GM18511 (cell line): ENCODE measurements at regions not wholly inside any gene's neighbourhood (a gene's known extent, or its start where the extent isn't known, plus 50 kb on each side); places are given as distances from the start of the nearest gene placed in this dataset.
A peak's percentile ranks its signal among the peaks of the same experiment; 100 is the strongest.

Experiments
- ATAC-seq: cut with Tn5 transposase; IDR thresholded peaks from one replicate; pipeline ENCODE4 v1.9.1; 2021; ENCODE audit warnings: mild to moderate bottlenecking, moderate library complexity; ENCODE audit not compliant: unreplicated experiment

- ATAC-seq, result no peak
Observed at GRCh38 chr1:81582467-81582986, 218.2 kb upstream of the ADGRL2 start.

GRCh38 chr1:81578867-81579266 is 221.9 kb upstream of the ADGRL2 start:
- ATAC-seq, result no peak

- no peak for ATAC-seq
Observed at GRCh38 chr1:81577004-81577697, 223.6 kb upstream of the ADGRL2 start.

GRCh38 chr1:81574408-81574807 is 226.3 kb upstream of the ADGRL2 start:
- ATAC-seq, result no peak

- no peak for ATAC-seq
Observed at GRCh38 chr1:81573458-81573857, 227.3 kb upstream of the ADGRL2 start.

GRCh38 chr1:81571946-81572345 is 228.8 kb upstream of the ADGRL2 start:
- ATAC-seq, result no peak

GRCh38 chr1:81569761-81570160 is 231.0 kb upstream of the ADGRL2 start:
- ATAC-seq, result no peak

GRCh38 chr1:81563632-81564031 is 237.1 kb upstream of the ADGRL2 start:
- ATAC-seq, result no peak

- ATAC-seq, result no peak
Observed at GRCh38 chr1:81562934-81563333, 237.8 kb upstream of the ADGRL2 start.

GRCh38 chr1:81560629-81561028 is 240.1 kb upstream of the ADGRL2 start:
- ATAC-seq, result no peak

GRCh38 chr1:81559662-81560350 is 240.9 kb upstream of the ADGRL2 start:
- peak; percentile 52 for ATAC-seq

GRCh38 chr1:81558291-81559076 is 242.2 kb upstream of the ADGRL2 start:
- no peak for ATAC-seq

- no peak for ATAC-seq
Observed at GRCh38 chr1:81556968-81557367, 243.8 kb upstream of the ADGRL2 start.

- no peak for ATAC-seq
Observed at GRCh38 chr1:81554534-81554933, 246.2 kb upstream of the ADGRL2 start.

GRCh38 chr1:81554108-81554507 is 246.6 kb upstream of the ADGRL2 start:
- no peak for ATAC-seq

- no peak for ATAC-seq
Observed at GRCh38 chr1:81553503-81553902, 247.2 kb upstream of the ADGRL2 start.

- ATAC-seq, result no peak
Observed at GRCh38 chr1:81551946-81552345, 248.8 kb upstream of the ADGRL2 start.

- ATAC-seq, result no peak
Observed at GRCh38 chr1:81550753-81551152, 250.0 kb upstream of the ADGRL2 start.

GRCh38 chr1:81549588-81550127 is 251.1 kb upstream of the ADGRL2 start:
- ATAC-seq, result peak; percentile 51

- peak; percentile 67 for ATAC-seq
Observed at GRCh38 chr1:81548918-81549587, 251.7 kb upstream of the ADGRL2 start.

- ATAC-seq, result peak; percentile 70
Observed at GRCh38 chr1:81547912-81548303, 252.8 kb upstream of the ADGRL2 start.
